AG20443 (cell line): ENCODE measurements at regions not wholly inside any gene's neighbourhood (a gene's known extent, or its start where the extent isn't known, plus 50 kb on each side); places are given as distances from the start of the nearest gene placed in this dataset.
A peak's percentile ranks its signal among the peaks of the same experiment; 100 is the strongest.

Source experiments
- DNase-seq: peaks from one replicate; pipeline ENCODE4 v3.0.0; 2012; ENCODE audit warnings: low spot score, mixed read lengths

DNA sequence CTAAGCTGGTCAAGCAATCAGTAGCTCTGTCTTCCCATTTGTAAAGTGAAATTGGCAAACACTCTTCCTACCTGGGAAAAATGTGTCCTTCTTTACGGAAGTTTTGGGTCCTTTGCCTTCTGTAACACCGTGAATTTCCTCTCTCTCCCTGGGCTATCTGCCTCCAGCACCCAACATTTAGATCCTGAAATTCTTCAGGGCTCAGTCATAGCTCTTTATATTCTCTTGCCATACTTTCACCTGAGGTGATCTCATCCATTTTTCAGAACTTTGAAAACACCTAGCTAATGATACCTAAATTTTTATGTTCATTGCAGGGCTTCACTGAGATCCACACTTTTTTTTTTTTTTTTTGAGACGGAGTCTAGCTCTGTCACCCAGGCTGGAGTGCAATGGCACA, 1042.2 kb downstream of the DIAPH3 start:
- DNase-seq, result no peak

GRCh38 chr13:59126474-59126873, 1037.3 kb downstream of the DIAPH3 start:
- no peak for DNase-seq

- no peak for DNase-seq
These were observed 1029.8 kb downstream of the DIAPH3 start for GRCh38 chr13:59133903-59134302.

DNA sequence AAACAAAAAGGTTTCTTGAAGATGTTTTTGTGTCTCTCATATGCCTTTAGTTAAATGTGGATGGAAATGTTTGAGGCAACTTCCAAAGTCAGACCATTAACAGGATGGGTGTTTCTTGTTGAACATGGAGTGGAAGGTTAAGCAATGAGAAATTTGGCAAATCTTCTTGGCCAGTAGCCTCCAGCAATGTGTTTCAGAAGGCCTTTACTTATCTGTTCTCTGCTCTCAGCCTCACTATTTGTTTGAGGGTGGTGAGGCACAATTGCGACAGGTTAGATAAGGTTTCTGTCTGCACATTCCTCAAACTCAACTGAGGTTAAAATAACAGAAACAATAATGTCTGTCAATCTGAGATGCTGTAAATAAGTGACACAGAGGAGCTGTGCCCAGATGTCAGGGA, 1019.0 kb downstream of the DIAPH3 start:
- DNase-seq, result peak; percentile 13

GRCh38 chr13:59145381-59145780, 1018.3 kb downstream of the DIAPH3 start:
- no peak for DNase-seq

DNA sequence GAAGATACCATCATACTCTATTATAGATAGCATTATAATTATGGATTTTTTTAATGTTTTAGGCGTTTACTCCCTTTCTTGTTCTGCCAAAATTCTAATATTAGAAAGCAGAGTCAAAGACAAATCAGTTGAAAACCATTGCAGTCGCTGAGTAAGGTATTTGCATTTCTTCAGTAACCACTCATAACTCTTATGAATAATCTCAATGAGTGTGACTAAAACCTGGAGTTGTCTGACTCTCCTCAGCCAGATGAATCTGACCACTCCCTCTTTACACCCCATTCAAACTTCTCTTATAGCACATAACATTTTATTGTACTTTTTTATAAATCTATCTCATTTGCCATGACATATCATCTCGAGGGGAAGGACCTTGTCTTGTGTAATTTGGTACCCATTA, 1006.5 kb downstream of the DIAPH3 start:
- no peak for DNase-seq

DNA sequence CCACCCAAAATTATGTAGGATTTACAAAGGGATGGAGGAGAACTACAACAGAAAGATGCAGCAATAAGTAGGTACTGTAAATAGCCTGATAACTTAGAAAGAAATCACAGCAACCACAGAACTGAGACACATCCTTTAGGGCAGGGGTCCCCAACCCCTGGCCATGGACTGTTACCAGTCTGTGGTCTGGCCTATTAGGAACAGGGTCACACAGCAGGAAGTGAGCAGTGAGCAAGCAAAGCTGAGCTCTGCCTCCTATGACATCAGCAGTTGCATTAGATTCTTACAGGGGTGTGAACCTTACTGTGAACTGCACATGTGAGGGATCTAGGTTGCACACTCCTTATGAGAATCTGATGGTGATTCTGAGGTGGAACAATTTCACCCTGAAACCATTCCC, 997.6 kb downstream of the DIAPH3 start:
- DNase-seq, result no peak

DNA sequence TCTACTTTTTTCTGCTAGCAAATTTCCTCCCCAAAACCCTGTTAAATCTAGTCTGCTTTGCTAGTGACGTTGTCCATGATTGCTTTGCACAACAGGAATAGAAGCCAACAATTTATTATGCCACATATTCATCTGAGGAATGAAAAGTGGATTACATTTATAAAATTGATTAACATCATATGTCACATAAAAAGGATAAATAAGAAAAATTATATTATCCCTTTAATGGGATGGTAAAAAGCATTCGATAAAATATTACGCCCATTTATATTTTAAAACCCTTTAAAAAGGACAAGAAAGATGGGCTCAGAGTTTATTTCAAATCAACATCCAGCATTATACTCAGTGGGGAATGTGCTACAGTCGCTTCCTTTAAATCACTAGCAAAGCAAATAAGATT, 991.7 kb downstream of the DIAPH3 start:
- no peak for DNase-seq

DNA sequence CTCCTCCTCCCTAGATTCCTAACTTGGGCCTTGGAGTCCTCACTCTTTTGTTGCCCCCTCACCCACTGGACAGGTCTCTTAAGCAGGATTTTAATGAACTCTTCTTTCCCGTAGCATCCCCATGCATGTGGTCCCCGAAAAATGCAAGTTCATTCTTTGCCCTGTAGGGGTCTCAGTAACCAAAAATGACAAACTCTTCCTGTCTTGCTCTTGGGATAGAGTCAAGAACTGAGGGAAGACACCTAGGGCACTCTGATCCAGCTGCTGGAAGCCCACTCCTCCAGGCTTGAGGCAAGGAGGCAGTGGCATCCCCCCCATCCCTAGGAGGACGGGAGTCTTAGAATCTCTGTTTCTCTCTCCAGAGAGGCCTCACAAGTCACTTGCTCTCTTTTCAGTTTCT, 987.0 kb downstream of the DIAPH3 start:
- DNase-seq, result peak; percentile 11

DNA sequence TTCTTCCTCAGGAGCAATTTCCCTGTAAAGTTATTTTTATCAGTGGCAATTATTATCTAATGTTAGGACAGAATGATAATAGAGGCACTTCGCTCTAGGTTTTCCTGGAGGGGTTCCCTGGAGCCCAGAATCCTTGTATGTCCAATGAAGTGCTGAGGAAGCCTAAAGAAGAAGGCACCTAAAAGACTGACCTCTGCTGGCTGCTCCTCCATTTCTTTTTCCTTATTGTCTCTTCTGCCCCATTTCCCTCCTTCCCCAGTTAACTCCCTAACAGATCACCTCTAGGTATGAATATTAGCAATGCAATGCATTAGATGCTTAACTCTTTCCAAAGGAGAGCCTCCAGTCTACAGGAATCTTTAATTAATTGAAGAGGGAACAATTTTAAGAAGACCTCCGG, 985.4 kb downstream of the DIAPH3 start:
- DNase-seq, result peak; percentile 17

DNA sequence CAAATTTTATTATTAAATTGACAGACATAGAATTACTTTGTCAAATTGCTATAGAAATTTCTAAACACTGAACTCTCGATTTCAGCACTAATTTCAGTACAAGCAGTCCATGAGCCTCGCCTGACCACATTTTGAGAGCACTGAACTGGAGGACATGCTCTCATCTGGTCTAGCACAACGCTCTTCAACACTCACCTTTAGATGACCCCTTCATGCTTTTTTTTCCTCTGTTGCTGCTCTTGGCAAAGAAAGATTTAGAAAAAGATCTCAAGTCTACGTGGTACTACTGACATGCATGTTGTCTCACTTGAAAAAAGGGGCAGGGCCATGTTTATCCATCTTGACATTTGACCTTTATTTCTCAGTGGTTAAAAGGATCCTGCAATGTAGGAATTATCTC, 981.5 kb downstream of the DIAPH3 start:
- DNase-seq, result no peak

DNA sequence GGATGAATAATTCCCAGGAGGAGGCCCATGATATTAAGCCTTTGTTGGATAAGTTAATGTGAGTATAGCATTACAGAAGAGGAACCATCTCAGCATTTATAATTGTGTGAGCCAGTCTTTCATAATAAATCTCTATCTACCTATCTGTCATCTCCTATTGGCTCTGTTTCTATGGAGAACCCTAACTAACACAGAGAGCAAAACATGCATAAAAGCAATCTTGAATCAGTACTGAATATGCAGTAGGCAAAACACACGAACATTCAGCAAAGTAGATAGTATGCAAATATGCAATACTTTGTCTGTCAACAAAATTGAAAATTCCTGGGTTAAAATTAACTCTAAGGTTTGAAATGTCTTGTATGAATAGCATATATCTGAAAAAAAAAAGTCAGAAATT, 966.3 kb downstream of the DIAPH3 start:
- no peak for DNase-seq

DNA sequence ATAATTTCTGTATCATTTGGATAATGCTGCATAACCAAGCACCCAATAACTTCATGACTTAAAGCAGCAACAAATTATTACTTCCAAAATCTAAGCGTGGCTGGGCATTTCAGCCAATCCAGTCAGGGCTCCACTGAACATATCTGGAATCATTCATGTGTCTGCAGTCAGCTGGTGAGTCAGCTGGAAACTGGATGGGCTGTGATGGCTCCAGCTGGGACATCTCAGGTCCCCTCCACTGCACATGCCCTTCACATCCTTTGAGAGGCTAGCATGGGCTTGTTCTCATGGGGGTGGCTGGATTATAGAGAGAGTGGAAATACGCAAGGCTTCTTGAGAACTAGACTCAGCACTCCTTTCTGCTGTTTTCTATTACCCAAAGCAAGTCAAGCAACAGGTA, 961.9 kb downstream of the DIAPH3 start:
- no peak for DNase-seq

GRCh38 chr13:59203855-59204254, 959.9 kb downstream of the DIAPH3 start:
- no peak for DNase-seq

DNA sequence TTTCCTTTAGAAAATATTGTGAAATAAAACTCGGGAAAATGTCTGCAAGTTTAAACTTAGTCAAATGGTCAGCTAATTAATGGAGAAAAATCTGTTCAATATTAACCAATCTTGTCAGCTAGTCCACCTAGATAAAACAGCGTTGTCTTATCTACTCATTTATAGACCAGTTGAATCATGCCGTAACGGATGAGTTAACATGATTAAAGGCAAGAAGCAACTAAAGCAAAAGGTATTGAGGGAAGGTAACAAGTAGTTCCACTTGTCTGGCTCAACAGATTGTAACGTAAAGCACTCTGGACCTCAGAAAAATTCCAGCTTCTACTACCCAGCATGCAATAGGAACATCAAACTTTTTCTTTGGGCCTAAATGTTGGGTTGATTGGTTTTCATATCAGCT, 958.2 kb downstream of the DIAPH3 start:
- no peak for DNase-seq

DNA sequence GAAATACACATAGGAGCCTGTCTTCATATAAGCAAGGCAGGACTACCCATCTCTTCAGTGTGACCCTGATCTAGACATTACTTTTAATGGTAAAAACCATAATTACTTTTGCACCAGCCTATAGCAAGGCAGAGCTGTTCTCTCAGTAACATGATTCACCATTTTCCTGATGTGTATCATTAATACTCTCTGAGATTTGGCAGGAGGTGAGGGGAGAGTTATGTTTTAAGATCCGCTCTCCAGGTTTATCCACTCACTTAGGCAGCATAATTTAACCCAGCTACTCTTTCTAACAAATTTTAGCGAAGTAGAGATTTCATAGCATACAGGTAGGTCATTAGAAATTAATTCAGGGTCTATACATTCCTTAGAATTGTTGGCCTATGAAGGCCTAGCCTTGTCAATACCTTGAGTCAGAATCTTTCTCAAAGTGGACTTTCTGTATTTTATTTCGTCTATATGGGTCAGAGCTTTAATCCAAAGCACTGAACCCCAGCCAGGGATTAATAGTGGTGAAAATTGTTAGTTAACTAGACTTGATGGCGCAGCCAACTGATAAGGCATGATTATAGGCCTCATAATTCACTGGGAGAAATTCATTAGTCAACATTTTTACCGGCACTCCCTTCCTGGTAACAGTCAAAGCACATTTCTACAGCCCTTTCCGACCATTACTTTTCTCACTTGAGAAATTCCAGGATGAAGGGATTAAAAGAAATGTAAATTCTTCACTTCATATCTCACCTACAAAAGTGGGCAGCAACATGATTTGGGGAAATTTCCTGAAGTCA, 955.1 kb downstream of the DIAPH3 start:
- no peak for DNase-seq

DNA sequence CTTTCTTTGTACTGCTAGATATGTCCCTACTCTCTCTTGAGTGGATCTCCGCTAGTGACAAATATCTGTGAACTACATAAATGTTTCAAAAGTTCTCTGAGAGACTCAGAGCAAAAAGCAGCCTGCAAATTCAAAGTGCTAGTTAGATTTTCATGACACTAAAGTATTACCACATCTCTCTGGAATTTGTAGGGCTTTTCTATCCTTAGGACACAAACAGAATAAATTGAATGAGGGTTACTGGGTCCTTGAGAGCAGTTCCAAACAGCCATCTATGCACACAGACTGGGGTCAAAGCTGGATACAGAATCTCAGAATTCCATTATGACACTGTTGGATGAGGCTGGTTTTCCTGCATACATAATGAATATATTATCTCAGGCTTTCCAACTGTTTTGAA, 953.2 kb downstream of the DIAPH3 start:
- no peak for DNase-seq

- DNase-seq, result no peak
These were observed 952.1 kb downstream of the DIAPH3 start for GRCh38 chr13:59211606-59212005.

DNA sequence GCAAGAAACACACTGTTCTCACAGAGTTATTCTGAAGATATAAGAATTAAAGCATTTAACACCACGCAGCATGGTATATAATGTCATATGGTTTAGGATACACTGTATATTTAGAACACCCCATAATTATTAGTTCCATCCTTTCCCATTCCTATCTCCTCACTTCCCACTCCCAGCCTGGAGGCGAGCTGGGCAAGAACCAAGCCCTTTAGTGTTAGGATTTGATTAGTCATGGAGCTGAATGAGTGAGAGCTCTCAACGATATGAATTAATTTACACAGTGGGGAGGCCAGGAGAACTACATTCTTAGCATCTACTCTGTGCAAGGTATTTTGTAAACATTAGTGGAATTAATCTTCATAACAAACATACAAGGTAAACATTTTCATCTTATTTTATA, 934.3 kb downstream of the DIAPH3 start:
- no peak for DNase-seq

- no peak for DNase-seq
These were observed 933.9 kb downstream of the DIAPH3 start for GRCh38 chr13:59229861-59230260.

DNA sequence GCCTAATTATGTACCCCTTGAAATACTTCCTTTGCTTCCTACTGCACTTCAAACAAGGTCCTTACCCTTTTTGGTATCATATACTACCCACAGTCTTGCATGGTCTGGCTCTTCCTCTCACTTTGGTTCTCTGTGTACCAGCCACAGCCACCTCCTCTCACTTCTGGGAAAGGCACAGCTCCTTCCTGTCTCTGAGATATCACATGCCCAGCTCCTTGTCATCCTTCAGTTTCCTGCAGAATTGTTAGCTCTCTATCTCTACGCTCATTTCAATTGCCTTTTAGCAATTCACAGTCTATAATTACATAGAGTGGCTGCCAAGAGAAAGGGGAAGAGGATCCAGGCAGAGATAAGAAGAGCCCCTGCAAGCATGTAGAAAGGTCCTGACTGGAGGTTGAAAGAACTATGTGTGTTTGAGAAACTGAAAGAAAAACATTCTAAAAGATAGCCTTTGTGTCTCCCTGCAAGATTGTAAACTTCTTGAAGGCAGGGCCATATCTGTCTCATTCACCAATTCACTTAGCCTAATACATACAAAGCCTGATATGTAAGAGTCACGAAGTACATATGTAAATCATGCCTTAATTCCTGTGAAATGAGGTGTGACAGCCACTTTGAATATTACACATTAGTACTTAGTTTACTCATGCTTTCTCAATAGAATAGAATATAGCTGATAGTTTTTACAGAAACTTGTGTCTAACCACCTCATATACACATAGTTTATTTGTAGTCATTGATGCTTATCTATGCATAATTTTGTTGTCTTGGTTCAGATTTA, 933.1 kb downstream of the DIAPH3 start:
- DNase-seq, result no peak

GRCh38 chr13:59236309-59236919, 927.3 kb downstream of the DIAPH3 start:
- DNase-seq, result no peak

- no peak for DNase-seq
These were observed 926.8 kb downstream of the DIAPH3 start for GRCh38 chr13:59236944-59237343.
